ENCODE measurements at regions not wholly inside any gene's neighbourhood (a gene's known extent, or its start where the extent isn't known, plus 50 kb on each side); places are given as distances from the start of the nearest gene placed in this dataset.
A peak's percentile ranks its signal among the peaks of the same experiment; 100 is the strongest.

DNA sequence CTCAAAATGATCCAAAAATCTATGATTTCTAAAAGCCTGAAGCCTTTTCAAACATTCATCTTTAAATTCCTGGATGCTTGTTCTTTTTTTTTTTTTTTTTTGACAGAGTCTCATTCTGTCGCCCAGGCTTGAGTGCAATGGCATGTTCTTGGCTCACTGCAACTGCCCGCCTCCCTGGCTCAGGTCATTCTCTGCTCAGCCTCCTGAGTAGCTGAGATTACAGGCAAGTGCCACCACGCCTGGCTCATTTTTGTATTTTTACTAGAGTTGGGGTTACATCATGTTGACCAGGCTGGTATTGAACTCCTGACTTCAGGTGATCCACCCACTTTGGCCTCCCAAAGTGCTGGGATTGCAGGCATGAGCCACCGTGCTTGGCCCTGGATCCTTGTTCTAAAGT lies 649.5 kb downstream of the XIRP2 start:
- no peaks in the 10 kb centered on the region for H3K9me3 Mint-ChIP-seq (ENCODE audit: unreplicated experiment)
- H3K4me1 Mint-ChIP-seq (ENCODE audit: unreplicated experiment): no peaks in the 10 kb centered on the region
- no peak overlapping the region for H3K4me3 Mint-ChIP-seq (ENCODE audit: unreplicated experiment)
- no peaks in the 10 kb centered on the region for H3K27me3 Mint-ChIP-seq (ENCODE audit: unreplicated experiment)
- TF ChIP-seq, protein P1, sequence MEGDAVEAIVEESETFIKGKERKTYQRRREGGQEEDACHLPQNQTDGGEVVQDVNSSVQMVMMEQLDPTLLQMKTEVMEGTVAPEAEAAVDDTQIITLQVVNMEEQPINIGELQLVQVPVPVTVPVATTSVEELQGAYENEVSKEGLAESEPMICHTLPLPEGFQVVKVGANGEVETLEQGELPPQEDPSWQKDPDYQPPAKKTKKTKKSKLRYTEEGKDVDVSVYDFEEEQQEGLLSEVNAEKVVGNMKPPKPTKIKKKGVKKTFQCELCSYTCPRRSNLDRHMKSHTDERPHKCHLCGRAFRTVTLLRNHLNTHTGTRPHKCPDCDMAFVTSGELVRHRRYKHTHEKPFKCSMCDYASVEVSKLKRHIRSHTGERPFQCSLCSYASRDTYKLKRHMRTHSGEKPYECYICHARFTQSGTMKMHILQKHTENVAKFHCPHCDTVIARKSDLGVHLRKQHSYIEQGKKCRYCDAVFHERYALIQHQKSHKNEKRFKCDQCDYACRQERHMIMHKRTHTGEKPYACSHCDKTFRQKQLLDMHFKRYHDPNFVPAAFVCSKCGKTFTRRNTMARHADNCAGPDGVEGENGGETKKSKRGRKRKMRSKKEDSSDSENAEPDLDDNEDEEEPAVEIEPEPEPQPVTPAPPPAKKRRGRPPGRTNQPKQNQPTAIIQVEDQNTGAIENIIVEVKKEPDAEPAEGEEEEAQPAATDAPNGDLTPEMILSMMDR (IDR thresholded peaks at IDR 0.05; ENCODE audit: unreplicated experiment): no peak
- DNase-seq (ENCODE audit: low spot score): no peak
- no peaks in the 10 kb centered on the region for H3K36me3 Mint-ChIP-seq (ENCODE audit: low read depth, unreplicated experiment)
- H3K27ac Mint-ChIP-seq (ENCODE audit: unreplicated experiment): no peak overlapping the region

- Mint-ChIP-seq H3K27ac (ENCODE audit: unreplicated experiment) (no peak overlapping the region), H3K27me3 (ENCODE audit: unreplicated experiment) (no peaks in the 10 kb centered on the region), H3K4me1 (ENCODE audit: unreplicated experiment) (peaks cover 3% of the 10 kb centered on the region), H3K9me3 (ENCODE audit: unreplicated experiment) (no peaks in the 10 kb centered on the region), H3K4me3 (ENCODE audit: unreplicated experiment) (no peak overlapping the region), H3K36me3 (ENCODE audit: low read depth, unreplicated experiment) (no peaks in the 10 kb centered on the region)
- TF ChIP-seq, protein P1 (IDR thresholded peaks at IDR 0.05; ENCODE audit: unreplicated experiment): no peak
- no peak for DNase-seq (ENCODE audit: low spot score)
Observed at GRCh38 chr2:167534443-167534842, 646.2 kb downstream of the XIRP2 start.

DNA sequence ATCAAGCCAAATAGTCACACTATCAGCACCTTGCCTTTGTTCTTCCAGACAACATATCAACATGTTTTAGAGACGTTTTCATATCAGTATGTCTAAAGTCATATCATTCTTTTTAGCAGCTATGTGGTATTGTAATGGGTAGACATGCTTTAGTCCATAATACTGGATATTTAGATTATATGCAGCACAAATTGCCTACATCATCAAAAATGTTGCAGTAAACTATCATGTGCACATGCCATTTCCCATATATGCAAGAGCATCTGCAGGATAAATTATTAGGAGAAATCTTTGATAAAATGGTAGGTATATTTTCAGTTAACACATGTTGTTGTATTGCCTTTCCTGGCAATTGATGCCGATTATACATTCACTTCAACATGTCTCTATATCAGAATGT lies 636.5 kb downstream of the XIRP2 start:
- Mint-ChIP-seq H3K4me3 (ENCODE audit: unreplicated experiment) (no peak overlapping the region), H3K27ac (ENCODE audit: unreplicated experiment) (no peak overlapping the region), H3K9me3 (ENCODE audit: unreplicated experiment) (no peaks in the 10 kb centered on the region), H3K27me3 (ENCODE audit: unreplicated experiment) (no peaks in the 10 kb centered on the region), H3K36me3 (ENCODE audit: low read depth, unreplicated experiment) (no peaks in the 10 kb centered on the region), H3K4me1 (ENCODE audit: unreplicated experiment) (peaks cover 16% of the 10 kb centered on the region)
- TF ChIP-seq, protein P1 (IDR thresholded peaks at IDR 0.05; ENCODE audit: unreplicated experiment): no peak
- DNase-seq (ENCODE audit: low spot score): no peak

DNA sequence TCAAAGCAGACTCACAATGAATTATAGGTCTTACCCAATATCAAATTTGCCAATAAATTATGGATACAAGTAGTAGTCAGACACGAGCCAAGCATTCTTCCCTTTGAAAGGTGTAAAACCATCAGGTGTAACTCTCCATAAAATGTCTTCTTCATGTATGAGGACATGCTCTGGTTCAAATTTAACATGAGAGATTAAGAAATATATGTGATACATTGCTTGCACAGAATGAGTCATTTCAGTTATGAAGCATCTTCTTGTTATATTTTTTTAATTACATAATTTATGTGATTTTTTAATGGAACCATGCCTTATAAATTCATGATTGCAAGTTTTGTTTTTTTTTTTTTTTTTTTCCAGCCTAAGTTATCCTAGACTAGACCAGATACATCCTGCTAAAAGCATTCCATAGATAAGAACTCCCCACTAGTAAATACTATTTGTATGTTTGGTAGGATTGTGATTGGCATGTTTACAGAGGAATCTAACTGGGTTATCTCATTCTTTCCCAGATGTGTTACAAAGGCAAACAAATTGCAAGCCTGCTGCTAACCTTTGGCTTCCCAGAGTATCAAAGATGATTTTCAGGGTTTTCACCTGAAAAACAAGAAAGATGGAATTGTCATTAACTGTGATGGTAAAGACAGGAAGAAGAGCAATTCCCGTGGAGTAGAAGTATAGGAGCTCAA lies 621.9 kb downstream of the XIRP2 start:
- H3K4me3 Mint-ChIP-seq (ENCODE audit: unreplicated experiment): no peak overlapping the region
- H3K4me1 Mint-ChIP-seq (ENCODE audit: unreplicated experiment): peaks cover 15% of the 10 kb centered on the region
- H3K36me3 Mint-ChIP-seq (ENCODE audit: low read depth, unreplicated experiment): no peaks in the 10 kb centered on the region
- no peaks in the 10 kb centered on the region for H3K27me3 Mint-ChIP-seq (ENCODE audit: unreplicated experiment)
- no peak for DNase-seq (ENCODE audit: low spot score)
- peak overlapping the region; percentile 97 for H3K27ac Mint-ChIP-seq (ENCODE audit: unreplicated experiment)
- TF ChIP-seq, protein P1 (IDR thresholded peaks at IDR 0.05; ENCODE audit: unreplicated experiment): no peak
- H3K9me3 Mint-ChIP-seq (ENCODE audit: unreplicated experiment): no peaks in the 10 kb centered on the region

GRCh38 chr2:167509586-167509985 lies 621.3 kb downstream of the XIRP2 start:
- Mint-ChIP-seq H3K27me3 (ENCODE audit: unreplicated experiment) (no peaks in the 10 kb centered on the region), H3K4me1 (ENCODE audit: unreplicated experiment) (peaks cover 15% of the 10 kb centered on the region), H3K36me3 (ENCODE audit: low read depth, unreplicated experiment) (no peaks in the 10 kb centered on the region), H3K27ac (ENCODE audit: unreplicated experiment) (peak overlapping the region; percentile 97), H3K4me3 (ENCODE audit: unreplicated experiment) (peak overlapping the region; percentile 5), H3K9me3 (ENCODE audit: unreplicated experiment) (no peaks in the 10 kb centered on the region)
- DNase-seq (ENCODE audit: low spot score): peak; percentile 5
- TF ChIP-seq, protein P1 (IDR thresholded peaks at IDR 0.05; ENCODE audit: unreplicated experiment): no peak

All from endothelial cell (in vitro differentiated cells).